NCI-H510A treated with DMSO at 0.1 percent for 48 hours (cell line): ENCODE measurements at regions not wholly inside any gene's neighbourhood (a gene's known extent, or its start where the extent isn't known, plus 50 kb on each side); places are given as distances from the start of the nearest gene placed in this dataset.

Experiments used
- DNase-seq: peaks from one replicate; lab custom pipeline; 2025; lab: John Stamatoyannopoulos, UW

DNA sequence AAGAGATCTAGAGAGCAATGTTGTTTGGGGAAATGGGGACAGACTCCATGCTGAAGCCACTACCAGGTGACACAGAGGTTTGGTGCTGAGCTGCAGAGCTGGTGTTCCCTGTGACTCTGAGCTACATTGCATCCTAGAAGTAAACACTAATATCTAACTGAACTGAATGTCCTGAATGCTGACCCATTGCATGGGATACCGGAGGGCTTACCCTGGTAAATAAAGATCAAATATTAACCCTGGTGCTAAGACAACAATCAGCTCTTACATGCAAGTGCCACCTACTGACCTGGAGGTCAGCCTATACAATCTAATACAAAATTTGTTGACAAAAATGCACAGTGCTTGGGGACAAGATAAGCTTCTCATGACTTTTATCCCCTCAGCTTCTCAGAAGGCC lies 851.3 kb upstream of the KCND2 start:
- no peak for DNase-seq

DNA sequence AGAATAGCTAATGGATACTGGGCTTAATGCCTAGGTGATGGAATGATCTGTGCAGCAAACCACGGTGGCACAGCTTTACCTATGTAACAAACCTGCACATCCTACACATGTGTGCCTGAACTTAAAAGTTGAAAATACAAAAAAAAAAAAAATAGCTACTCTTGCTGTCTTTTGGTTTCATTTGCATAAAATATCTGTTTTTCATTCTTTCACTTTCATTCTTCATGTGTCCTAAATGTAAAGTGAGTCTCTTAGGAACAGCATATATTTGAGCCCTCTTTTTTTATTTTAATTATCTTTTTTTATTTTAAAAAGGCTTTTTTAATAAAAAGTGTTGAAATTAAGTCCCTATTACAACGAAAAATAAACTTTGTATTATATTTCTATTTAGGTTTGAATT lies 836.1 kb upstream of the KCND2 start:
- DNase-seq: no peak

DNA sequence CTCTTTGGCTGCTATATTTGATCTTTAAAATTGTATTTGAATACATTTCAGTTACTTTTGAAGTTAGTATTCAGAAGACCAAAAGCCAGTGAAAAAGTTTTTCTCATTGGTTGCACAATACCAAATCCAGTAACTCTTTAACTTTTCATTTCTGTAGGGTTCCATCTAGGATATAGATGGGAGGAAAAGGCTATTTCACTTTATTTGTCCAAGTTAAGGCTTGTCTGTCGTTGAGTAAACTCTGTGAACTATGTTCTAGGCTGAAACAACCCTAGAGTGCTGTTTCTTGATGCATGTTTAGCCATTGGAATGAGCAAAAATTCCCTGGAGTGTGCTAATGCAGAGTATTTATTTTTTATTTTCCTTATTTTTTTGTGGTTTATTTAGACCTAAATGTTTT lies 834.7 kb upstream of the KCND2 start:
- no peak for DNase-seq

DNA sequence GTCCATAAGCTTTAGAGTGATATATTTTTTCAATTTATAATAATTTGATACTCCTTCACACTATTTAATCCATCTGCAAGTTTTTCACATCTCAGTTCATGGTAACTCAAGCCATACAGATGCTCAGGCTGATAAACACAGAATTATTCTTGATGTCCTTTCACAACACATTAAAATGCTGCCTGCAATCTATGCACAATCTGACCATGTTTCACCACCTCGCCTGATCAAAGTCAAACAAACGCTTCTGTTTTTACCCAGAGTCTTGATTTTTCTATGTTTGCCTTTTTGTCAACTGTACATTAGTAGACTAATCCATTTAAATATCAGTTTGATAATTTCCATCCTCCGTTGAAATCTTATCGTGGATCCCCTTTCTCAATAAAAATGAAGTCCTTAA lies 833.8 kb upstream of the KCND2 start:
- DNase-seq: no peak

DNA sequence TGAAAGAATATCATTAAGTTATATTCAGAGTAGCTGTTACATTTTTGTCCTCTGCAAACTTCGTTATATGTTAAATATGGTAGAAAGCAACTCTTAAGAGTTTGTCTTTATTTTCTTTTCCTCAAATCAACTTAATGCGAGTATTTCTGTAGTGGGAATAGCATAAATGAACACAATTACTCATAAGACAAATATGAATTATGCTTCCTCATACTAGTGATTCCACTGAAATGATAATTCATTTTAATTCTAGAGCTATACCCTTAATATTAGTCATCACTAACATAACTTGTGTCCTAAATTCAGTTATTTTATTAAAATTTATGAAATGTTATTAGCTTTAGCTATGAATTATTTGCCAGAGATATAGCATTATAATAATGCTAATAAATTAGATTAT lies 820.6 kb upstream of the KCND2 start:
- DNase-seq: no peak

DNA sequence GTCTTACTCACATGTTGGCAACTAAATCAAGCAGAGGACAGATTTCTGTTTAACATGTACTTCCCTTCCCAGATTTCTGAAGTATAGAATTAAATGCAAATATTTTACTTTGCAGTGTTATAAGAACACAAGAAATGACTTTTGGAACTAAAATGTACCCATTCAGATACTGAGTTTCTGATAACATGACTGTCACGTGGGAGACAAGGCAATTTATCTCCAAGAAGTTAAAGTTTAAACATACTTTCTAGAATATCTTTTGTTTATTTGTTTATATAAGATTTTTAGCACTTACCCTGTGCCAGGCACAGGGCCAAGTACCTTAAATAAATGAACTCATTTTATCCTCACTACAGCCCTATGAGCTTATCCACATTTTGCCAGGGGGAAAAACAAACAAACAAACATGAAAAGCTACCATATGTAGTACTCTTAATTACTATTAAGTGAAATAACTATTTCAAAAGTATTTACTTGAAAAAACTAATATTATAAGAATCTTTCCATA lies 807.1 kb upstream of the KCND2 start:
- no peak for DNase-seq

DNA sequence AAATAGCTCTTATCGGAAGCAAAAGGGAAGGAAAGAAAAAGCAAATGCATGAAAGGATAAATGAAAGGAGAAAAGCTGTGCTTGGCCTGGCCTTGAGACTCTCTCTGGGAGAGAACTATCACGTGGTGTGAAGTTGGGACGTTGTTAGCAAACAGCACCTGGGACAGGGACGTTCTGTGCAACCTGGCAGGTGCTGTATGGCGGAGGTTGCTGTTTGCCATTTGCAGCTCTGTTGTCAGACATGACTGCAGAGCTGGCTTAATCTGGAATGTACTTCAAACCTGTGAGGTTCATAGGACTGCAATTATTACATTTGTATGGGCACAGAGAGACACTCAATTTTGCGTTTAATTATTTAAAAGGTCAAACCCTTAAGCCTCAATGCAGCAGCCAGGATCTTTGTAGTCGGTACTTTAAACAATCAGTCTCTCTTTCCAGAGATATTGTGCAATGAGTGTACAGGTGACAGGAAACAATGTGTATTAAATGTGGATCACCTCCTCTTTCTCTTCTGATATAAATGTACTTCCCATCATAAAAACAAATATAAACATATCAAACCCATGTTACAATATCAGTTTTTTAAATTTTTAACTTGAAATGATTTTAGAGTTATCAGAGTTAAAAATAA lies 800.5 kb upstream of the KCND2 start:
- peak; percentile 81 for DNase-seq

DNA sequence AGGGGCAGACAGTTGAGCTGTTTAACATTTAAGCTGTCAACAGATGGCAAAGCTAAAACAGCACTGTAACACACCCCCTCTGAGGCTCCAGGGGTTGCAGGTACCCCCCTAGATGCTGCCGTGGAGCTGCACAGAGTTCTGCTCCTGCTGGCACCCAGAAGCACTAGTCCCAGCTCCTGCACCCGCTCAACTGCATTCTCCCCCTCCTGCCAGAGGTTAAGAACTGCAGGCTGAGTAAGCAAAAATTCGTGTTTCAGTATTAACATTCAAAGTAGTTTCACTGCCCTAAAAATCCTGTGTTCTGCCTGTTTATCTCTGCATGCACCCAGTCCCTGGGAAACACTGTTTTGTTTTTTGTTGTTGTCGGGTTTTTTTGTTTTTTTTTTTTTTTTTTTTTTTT lies 790.8 kb upstream of the KCND2 start:
- DNase-seq: peak; percentile 2

DNA sequence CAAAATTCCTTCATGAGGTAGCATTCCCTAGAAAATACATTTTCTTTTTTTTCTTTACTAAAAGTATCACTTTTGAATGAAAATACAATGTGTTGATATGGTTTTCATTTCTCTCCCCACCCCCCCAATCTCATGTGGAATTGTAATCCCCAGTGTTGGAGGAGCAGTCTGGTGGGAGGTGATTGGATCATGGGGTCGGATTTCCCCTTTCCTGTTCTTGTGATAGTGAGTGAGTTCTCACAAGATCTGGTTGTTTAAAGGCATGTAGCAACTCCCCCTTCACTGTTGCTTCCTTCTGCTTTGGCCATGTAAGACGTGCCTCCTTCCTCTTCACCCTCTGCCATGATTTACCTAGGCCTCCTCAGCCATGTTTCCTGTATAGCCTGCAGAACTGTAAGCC lies 790.3 kb upstream of the KCND2 start:
- DNase-seq: no peak

DNA sequence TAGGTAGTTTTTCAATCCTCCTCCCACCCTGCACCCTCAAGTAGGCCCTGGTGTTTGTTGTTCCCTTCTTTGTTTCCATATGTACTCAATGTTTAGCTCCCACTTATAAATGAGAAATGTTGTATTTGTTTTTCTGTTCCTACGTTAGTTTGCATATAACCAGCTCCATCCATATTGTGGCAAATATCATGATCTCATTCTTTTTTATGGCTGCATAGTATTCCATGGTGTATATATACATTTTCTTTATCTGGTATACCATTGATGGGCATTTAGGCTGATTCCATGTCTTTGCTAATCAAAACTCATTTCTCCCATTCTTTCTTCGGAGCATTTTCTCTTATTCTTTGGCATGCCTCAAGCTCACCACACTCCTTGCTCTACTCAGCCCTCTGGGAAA lies 789.6 kb upstream of the KCND2 start:
- no peak for DNase-seq

DNA sequence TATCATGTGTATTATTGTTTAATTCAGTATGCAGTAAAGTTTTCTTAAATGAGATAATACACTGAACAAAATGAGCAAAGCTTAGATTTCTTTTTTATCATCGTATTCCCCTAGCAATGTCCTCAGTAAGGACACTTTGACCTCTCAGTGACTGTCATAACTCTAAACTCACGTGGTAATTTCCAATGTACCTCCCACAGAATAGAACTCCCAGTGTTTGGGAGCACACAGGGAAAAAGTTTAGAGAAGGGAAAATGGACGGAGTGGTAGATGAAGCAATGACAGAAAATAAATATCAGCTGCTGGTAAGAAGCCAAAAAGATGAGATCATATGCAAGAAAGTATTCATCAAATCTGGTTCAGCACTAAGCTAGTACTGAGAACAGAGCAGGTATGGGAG lies 758.6 kb upstream of the KCND2 start:
- no peak for DNase-seq

DNA sequence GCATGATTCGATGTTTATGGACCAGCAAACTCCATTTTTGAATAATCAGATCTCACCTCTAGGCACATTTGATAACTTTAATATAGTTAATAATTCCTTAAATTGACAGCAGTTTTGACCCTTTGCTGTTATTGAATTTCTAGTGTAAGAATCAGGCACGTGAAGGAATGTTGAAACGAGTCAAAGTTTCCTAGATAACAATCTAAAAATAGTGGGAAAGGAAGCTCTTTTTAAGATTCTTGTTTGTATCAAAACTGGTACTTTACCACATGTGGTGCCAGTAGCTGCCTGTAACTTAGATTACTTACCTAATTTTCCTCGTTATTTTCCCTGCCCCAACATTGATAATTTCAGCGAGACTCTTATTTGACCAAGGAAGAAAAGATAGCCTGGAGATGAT lies 757.8 kb upstream of the KCND2 start:
- DNase-seq: no peak

DNA sequence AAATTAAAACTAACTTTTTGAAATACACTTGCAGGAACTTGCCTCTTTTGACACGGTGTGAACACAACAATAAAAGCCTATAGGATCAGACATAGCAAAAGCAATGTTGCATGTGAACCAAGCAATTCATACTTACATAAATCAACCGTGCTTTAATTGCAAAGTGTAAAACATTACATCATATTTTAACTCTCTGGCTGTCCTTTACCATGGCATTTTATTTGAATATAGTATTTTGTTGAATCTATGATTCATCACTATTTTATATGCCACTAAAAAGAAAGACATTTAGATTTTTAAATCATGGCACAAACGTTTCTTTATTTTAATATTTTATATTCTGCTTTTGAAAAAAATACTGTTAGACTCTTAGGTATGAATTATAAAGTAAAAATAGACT lies 757.0 kb upstream of the KCND2 start:
- no peak for DNase-seq

DNA sequence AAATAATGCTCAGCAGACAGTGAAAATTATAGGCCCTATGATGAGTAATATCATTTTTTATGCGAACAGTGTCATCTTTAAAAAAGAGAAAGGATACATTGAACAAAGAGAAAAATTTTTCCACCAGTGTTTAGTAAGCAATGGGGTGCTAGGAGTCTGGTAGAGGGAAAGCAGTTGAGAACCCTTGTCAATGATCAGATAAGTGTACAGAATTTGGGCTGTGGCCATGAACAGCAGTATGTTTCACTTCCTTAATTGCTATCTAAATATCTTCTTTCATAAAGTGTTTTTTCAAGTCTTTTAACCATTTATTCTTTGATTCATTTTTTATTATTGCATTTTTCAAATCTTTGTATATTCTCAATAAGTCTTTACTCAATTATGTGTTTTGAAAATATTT lies 750.7 kb upstream of the KCND2 start:
- DNase-seq: no peak

DNA sequence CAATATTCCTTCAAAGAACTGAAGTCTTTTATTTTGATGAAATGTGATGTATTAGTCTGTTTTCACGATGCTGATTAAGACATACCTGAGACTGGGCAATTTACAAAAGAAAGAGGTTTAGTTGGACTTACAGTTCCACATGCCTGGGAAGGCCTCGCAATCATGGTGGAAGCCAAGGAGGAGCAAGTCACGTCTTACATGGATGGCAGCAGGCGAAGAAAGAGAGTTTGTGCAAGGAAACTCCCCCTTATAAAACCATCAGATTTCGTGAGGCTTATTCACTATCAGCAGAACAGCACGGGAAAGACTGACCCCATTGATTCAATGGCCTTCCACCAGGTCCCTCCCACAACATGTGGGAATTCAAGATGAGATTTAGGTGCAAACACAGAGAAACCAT lies 750.3 kb upstream of the KCND2 start:
- DNase-seq: no peak

DNA sequence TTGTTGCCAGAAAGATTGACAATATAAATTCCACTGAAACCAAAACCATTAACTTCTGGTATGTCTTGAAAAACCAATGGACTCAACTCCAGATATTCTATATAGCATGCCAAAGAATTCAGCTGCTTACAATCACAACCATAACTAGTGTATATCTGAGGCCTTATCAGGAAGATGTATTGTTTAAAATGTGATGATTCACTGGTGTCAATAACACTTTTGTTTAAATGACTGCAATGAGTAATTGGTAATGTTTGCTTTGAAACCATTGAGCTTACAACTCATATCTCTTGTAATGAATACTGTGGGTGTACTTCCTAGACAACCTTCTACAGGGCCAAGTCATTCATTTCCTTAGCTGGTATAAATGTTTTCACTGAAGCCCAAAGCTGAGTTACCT lies 727.9 kb upstream of the KCND2 start:
- DNase-seq: peak; percentile 7

DNA sequence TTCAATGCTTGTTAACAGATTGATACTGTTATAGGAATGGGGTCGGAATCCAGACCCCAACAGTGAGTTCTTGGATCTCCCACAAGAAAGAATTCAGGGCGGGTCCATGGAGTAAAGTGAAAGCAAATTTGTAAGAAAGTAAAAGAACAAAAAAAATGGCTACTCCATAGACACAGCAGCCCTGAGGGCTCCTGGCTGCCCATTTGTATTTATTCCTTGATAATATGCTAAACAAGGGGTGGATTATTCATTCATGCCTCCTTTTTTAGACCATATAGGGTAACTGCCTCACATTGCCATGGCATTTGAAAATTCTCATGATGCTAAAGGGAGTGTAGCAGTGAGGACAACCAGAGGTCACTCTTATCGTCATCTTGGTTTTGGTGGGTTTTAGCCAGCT lies 717.2 kb upstream of the KCND2 start:
- no peak for DNase-seq

DNA sequence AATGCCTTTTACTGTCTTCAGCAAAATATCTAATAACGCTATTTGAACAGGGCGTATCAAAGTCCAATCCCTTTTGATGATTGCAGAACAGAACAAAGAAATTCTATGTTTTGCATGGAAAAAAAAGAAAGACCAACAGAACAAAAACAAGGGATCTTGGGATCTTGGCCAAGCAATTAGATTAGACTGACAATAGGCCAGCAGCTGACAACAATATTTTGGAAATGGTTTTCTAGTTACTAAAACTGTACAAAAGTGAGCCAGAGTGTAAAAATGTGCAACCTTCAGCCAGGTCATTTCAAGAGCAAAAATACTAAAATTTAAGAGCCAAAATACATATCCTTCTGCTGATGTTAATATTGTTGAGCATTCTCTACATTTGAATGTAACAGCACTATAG lies 716.5 kb upstream of the KCND2 start:
- DNase-seq: no peak

DNA sequence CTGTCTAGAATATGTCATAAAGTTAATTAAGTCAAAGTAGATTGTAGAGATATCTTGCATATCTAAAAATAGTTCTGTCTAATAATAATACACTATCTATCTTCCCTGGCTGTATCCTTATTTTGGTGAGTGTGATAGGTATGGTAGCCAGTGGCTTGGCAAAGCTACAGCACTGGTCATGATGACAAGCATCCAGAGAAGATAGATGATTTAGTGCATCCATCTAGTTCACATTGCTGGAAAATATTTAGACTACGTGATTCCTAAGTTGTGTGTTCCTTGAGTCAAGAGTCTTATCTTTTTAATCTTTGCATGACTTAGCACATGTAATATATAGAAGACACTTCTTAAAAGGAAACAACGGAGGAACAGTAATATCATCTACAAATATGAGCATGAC lies 711.2 kb upstream of the KCND2 start:
- no peak for DNase-seq

DNA sequence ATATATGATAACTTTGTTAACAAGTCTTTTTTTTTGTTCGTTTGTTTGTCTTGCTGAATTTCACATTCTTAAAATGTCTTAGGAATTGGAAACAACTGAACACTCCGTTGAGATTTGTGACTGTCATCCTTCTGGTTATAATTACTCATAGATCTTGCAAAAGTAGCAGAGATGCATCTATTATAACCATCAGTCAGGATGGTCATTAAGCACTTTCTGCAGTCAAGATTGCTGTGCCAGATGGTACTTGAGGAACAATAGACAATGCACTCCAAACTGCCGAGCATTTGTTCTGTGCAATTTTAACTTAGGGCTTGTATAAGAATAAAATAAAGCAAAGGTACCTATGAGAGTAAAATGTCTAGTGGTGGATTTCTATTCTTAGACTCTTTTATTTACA lies 710.1 kb upstream of the KCND2 start:
- DNase-seq: peak; percentile 8

DNA sequence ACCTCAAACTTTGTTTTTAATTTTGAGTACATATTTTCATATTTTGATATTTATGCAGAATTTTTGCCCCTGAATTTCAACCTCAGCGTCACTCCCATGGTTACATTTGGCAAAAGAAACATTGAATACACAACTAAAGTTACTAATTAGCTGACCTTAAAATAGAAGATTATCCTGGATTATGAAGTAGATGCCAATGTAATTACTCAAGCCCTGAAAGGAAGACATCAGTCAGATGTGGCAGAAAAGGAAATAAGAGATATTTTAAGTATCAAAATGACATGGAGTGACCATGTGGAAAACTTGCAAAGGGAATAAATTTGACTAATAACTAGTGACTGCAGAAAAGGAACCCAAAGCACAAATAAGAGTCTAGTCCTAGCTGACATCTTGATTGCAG lies 701.3 kb upstream of the KCND2 start:
- no peak for DNase-seq

DNA sequence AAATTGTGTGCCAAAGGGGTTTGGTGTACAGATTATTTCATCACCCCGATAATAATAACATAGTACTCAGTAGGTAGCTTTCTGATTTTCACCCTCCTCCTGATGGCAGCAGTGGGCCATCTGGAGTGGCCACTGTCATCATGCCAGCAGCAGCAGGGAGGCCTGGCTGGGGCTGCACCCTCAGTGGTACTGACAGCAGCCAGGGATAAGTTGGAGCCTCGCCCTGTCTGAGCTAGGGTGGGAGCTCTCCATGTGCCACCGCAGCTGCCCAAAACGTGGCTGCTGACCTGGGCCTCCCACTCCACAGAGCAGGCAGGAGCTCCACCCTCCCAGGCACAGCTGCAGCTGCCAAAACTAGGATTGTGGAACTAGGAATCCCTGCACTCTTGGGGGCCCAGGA lies 700.8 kb upstream of the KCND2 start:
- no peak for DNase-seq

DNA sequence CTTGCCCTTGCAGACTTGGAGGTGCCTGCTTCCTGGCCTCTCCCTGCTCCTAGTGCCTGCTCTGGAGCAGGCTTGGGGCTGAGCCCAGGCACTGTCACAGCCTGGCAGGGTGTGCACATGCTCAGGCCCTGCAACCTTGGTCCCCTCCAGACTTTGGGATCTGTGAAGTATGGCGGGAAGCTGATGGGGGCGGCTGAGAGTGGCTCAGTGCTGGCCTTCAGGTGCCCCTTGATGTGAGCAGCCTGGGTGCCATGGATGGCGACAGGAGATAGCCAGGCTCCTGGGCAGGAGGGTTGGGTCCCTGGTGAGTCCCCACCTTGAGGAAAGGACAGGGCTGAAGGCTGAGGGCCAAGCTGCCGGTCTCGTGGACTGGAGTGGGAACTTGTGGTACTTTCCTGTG lies 700.4 kb upstream of the KCND2 start:
- no peak for DNase-seq

DNA sequence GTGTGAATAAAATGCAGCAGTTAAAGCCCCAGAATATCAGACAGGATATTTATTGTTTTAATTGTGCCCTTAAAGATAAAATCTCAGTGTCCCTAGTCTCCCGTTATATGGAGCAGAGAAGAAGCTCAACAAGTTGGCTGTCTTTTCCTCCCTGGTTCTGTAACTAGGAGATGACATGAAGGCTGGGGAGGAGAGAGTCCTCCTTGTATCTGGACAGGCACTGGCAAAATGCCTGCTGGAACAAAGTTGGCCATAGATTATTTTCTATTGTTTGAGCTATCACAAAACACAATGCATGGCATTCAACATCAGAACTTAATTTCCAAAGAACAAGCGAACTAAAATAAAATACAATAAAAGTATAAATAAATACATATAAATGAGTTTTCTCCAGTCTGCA lies 694.9 kb upstream of the KCND2 start:
- DNase-seq: no peak

DNA sequence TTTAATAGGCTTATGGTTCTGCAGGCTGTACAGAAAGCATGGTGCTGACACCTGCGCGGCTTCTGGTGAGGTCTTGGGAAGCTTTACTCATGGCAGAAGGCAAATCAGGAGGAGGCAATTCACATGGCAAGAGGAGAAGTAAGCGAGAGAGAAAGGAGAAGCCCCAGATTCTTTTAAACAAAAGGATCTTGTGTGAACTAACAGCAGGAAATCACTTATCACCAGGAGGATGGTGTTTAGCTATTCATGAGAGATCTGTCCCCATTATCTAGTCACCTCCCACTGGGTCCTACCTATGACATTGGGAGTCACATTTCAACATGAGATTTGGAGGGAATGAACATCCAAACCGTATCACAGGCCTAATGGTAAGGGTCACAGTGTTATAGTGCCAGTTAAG lies 678.0 kb upstream of the KCND2 start:
- no peak for DNase-seq
